IMR-90 (cell line): ENCODE measurements at regions not wholly inside any gene's neighbourhood (a gene's known extent, or its start where the extent isn't known, plus 50 kb on each side); places are given as distances from the start of the nearest gene placed in this dataset.

Experiments
- ATAC-seq: fragments of 200-7000 bp; cut with Tn5 transposase; 2 replicates; pipeline ENCODE4 v1.9.1; 2020; ENCODE audit warnings: low read depth, mild to moderate bottlenecking, moderate library complexity
- BruUV-seq: library from RNA; stranded (reverse); fragments of 400-500 nt; replicated peaks from 2 replicates; lab custom pipeline; 2021; lab: Mats Ljungman, UMichigan
- CTCF ChIA-PET: fragments of 300-600 bp; formaldehyde crosslinking; extraction: SDS; loops from one replicate; lab custom pipeline; 2021; ENCODE audit warnings: antibody characterized with exemption; lab: Yijun Ruan, JAX
- POLR2A ChIA-PET: fragments of 300-600 bp; sonication (Branson Sonifier 250); formaldehyde crosslinking; loops from one replicate; lab custom pipeline; 2022; ENCODE audit warnings: antibody characterized with exemption; ENCODE audit not compliant: unreplicated experiment; lab: Charles Lee
- DNase-seq: peaks from one replicate; pipeline ENCODE4 v3.0.0; 2013
- H2AFZ ChIP-seq: replicated peaks from 2 replicates; pipeline ENCODE3; 2013; ENCODE audit warnings: low read length, mild to moderate bottlenecking; ENCODE audit not compliant: poor library complexity
- H2AK5ac ChIP-seq: 2 replicates; pipeline ENCODE4 v1.6.1; 2013; ENCODE audit warnings: low read depth, low read length, inconsistent platforms
- H2AK9ac ChIP-seq: replicated peaks from 2 replicates; pipeline ENCODE3; 2013; ENCODE audit warnings: mild to moderate bottlenecking, low read depth, low read length, moderate library complexity; ENCODE audit not compliant: poor library complexity
- H2BK120ac ChIP-seq: 2 replicates; pipeline ENCODE4 v1.6.1; 2013; ENCODE audit warnings: low read depth, low read length, inconsistent platforms
- H2BK15ac ChIP-seq: 3 replicates; pipeline ENCODE4 v1.6.1; 2013; ENCODE audit warnings: low read depth, low read length, inconsistent platforms
- H2BK20ac ChIP-seq: 2 replicates; pipeline ENCODE4 v1.6.1; 2013; ENCODE audit warnings: low read depth, mild to moderate bottlenecking, inconsistent platforms, low read length, moderate library complexity
- H2BK5ac ChIP-seq: 2 replicates; pipeline ENCODE4 v1.6.1; 2013; ENCODE audit warnings: mild to moderate bottlenecking, low read depth, low read length, inconsistent platforms; ENCODE audit not compliant: poor library complexity, severe bottlenecking
- H3K14ac ChIP-seq: replicated peaks from 2 replicates; pipeline ENCODE4 v1.6.1; 2013; ENCODE audit warnings: low read depth, low read length, inconsistent platforms
- H3K18ac ChIP-seq: 2 replicates; pipeline ENCODE4 v1.6.1; 2013; ENCODE audit warnings: low read depth, low read length, control low read depth
- H3K23ac ChIP-seq: 2 replicates; pipeline ENCODE4 v1.6.1; 2013; ENCODE audit warnings: low read depth, low read length, inconsistent platforms
- H3K27ac ChIP-seq: 2 replicates; pipeline ENCODE4 v1.5.1; 2013; ENCODE audit warnings: mild to moderate bottlenecking, control low read depth, low read length; ENCODE audit not compliant: insufficient read depth
- H3K27me3 ChIP-seq: 2 replicates; pipeline ENCODE4 v1.6.1; 2013; ENCODE audit warnings: low read length; ENCODE audit not compliant: control insufficient read depth, insufficient read depth
- H3K36me3 ChIP-seq: 2 replicates; pipeline ENCODE4 v1.6.1; 2013; ENCODE audit warnings: low read length, mixed read lengths; ENCODE audit not compliant: control insufficient read depth, insufficient read depth
- H3K4ac ChIP-seq: 2 replicates; pipeline ENCODE4 v1.6.1; 2013; ENCODE audit warnings: low read depth, low read length, inconsistent platforms
- H3K4me1 ChIP-seq: 2 replicates; pipeline ENCODE4 v1.6.1; 2013; ENCODE audit warnings: low read length, mixed read lengths; ENCODE audit not compliant: control insufficient read depth, insufficient read depth
- H3K4me2 ChIP-seq: 2 replicates; pipeline ENCODE4 v1.6.1; 2013; ENCODE audit warnings: low read depth, mild to moderate bottlenecking, control low read depth, low read length, moderate library complexity
- H3K4me3 ChIP-seq: 2 replicates; pipeline ENCODE4 v1.5.1; 2013; ENCODE audit warnings: low read depth, mild to moderate bottlenecking, control low read depth, low read length, moderate library complexity; ENCODE audit not compliant: insufficient read depth
- H3K56ac ChIP-seq: 2 replicates; pipeline ENCODE4 v1.6.1; 2013; ENCODE audit warnings: low read length, inconsistent platforms; ENCODE audit not compliant: insufficient read depth; ENCODE audit errors: extremely low read depth
- H3K79me1 ChIP-seq, 2 experiments: 2 replicates each; pipeline ENCODE4 v1.6.1; 2013; ENCODE audit warnings: low read length in 2 of 2, inconsistent platforms in 1 of 2, low read depth in 1 of 2
- H3K9ac ChIP-seq: 2 replicates; pipeline ENCODE4 v1.6.1; 2013; ENCODE audit warnings: low read depth, low read length, control low read depth
- H3K9me1 ChIP-seq: 2 replicates; pipeline ENCODE4 v1.6.1; 2013; ENCODE audit warnings: low read length, inconsistent platforms; ENCODE audit not compliant: insufficient read depth
- H3K9me3 ChIP-seq: 2 replicates; pipeline ENCODE4 v1.6.1; 2013; ENCODE audit warnings: low read length; ENCODE audit not compliant: control insufficient read depth, insufficient read depth
- H4K20me1 ChIP-seq: 2 replicates; pipeline ENCODE4 v1.6.1; 2013; ENCODE audit warnings: low read length, inconsistent platforms; ENCODE audit not compliant: insufficient read depth
- H4K5ac ChIP-seq: 2 replicates; pipeline ENCODE4 v1.6.1; 2013; ENCODE audit warnings: mild to moderate bottlenecking, low read depth, low read length, control low read depth
- H4K8ac ChIP-seq, 2 experiments: 2 replicates each; pipeline ENCODE4 v1.6.1; 2013; ENCODE audit warnings: low read depth in 2 of 2, low read length in 2 of 2, control low read depth in 1 of 2, inconsistent platforms in 1 of 2
- H4K91ac ChIP-seq: 2 replicates; pipeline ENCODE4 v1.6.1; 2013; ENCODE audit warnings: low read depth, low read length, inconsistent platforms; ENCODE audit not compliant: insufficient read depth
- CEBPB ChIP-seq: IDR thresholded peaks from 2 replicates; pipeline ENCODE4 v1.6.1; 2012; ENCODE audit warnings: low read depth, low read length, improper control_type of control experiment
- FOS ChIP-seq: fragments of 150-350 bp; IDR thresholded peaks from 2 replicates; pipeline ENCODE4 v1.6.1; 2016; ENCODE audit warnings: low read depth, low read length
- MAFK ChIP-seq: IDR thresholded peaks from 2 replicates; pipeline ENCODE4 v1.6.1; 2012; ENCODE audit warnings: low read depth, low read length, improper control_type of control experiment
- NFE2L2 ChIP-seq: fragments of 150-350 bp; IDR thresholded peaks from 2 replicates; pipeline ENCODE4 v1.6.1; 2016; ENCODE audit warnings: low read depth, mild to moderate bottlenecking, low read length
- RAD21 ChIP-seq: IDR thresholded peaks from 2 replicates; pipeline ENCODE4 v1.6.1; 2012; ENCODE audit warnings: low read length, improper control_type of control experiment
- RCOR1 ChIP-seq: IDR thresholded peaks from 2 replicates; pipeline ENCODE4 v1.6.1; 2012; ENCODE audit warnings: mild to moderate bottlenecking, low read length, improper control_type of control experiment; ENCODE audit not compliant: insufficient replicate concordance
- WGBS, 2 experiments: methylation state at CpG; one replicate each; pipeline versions ENCODE4 v1.1.5 to v1.1.7; 2013; ENCODE audit warnings: missing lambda C conversion rate in 2 of 2; ENCODE audit not compliant: insufficient read length in 1 of 2; ENCODE audit errors: extremely low coverage in 2 of 2; 5-methylcytosine and 5-hydroxymethylcytosine counted together
- dilution Hi-C: fragments of 300-500 bp; cut with HindIII; formaldehyde crosslinking; loops from one replicate; pipeline ENCODE4 v1.14.3; 2018; ENCODE audit warnings: low sequenced_read_pairs; ENCODE audit not compliant: unreplicated experiment
- in situ Hi-C: fragments of 300-500 bp; cut with MboI; formaldehyde crosslinking; loops from 3 replicates; pipeline ENCODE4 v1.14.3; 2019; ENCODE audit warnings: low sequenced_read_pairs, inconsistent platforms, mixed read lengths
- intact Hi-C: fragments of 100-400 bp; cut with micrococcal nuclease; formaldehyde crosslinking; loops from 2 replicates; pipeline ENCODE4 v1.10.0; 2022
- TF ChIP-seq, protein P1 (sequence below): fragments of 150-350 bp; IDR thresholded peaks from 2 replicates; pipeline ENCODE4 v1.6.1; 2016; ENCODE audit warnings: low read depth, mild to moderate bottlenecking, low read length, moderate library complexity, borderline replicate concordance
- TF ChIP-seq, protein P2 (sequence below): fragments of 150-350 bp; IDR thresholded peaks from 2 replicates; pipeline ENCODE4 v1.6.1; 2017; ENCODE audit warnings: mild to moderate bottlenecking, antibody characterized with exemption, low read length, low read depth

DNA sequence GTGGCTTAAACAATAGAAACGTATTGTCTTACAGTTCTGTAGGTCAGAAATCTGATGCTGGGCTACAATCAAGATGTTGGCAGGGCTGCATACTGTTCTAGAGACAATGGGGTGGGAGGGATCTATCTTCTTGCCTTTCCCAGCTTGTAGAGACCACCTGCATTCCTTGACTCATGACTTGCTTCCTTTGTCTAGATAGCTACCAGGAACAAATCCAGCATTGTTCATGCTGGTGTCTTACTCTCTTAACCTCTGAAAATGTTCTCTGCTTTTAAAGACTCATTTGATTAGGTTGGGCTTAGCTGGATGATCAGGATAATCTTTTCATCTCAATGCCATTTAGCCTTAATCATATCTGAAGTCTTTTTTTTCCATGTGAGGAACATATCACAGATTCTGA, 169.0 kb downstream of the ZNF330 start:
- dilution Hi-C loops (no loop called here), in situ Hi-C loops (no loop called here), intact Hi-C loops (no loop called here)
- BruUV-seq: no TSS peak
- no peaks in the 10 kb centered on the region; the same call in 1 of the 2 replicates for H3K36me3 ChIP-seq
- peaks cover 2% of the 10 kb centered on the region; the same call in 1 of the 2 replicates for H3K4me1 ChIP-seq
- no peaks in the 10 kb centered on the region for H3K27me3 ChIP-seq
- TF ChIP-seq RAD21 (no peak), MAFK (no peak), NFE2L2 (no peak), FOS (no peak), CEBPB (no peak), RCOR1 (no peak)
- TF ChIP-seq, protein P1, sequence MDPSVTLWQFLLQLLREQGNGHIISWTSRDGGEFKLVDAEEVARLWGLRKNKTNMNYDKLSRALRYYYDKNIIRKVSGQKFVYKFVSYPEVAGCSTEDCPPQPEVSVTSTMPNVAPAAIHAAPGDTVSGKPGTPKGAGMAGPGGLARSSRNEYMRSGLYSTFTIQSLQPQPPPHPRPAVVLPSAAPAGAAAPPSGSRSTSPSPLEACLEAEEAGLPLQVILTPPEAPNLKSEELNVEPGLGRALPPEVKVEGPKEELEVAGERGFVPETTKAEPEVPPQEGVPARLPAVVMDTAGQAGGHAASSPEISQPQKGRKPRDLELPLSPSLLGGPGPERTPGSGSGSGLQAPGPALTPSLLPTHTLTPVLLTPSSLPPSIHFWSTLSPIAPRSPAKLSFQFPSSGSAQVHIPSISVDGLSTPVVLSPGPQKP: no peak
- TF ChIP-seq, protein P2, sequence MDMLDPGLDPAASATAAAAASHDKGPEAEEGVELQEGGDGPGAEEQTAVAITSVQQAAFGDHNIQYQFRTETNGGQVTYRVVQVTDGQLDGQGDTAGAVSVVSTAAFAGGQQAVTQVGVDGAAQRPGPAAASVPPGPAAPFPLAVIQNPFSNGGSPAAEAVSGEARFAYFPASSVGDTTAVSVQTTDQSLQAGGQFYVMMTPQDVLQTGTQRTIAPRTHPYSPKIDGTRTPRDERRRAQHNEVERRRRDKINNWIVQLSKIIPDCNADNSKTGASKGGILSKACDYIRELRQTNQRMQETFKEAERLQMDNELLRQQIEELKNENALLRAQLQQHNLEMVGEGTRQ: no peak
- H3K4ac ChIP-seq: no peak overlapping the region
- H3K9me1 ChIP-seq: no peaks in the 10 kb centered on the region
- no peak overlapping the region for H4K8ac ChIP-seq
- no peak overlapping the region for H2AK9ac ChIP-seq
- H2AK5ac ChIP-seq: no peak overlapping the region
- H2BK120ac ChIP-seq: no peak overlapping the region
- H4K5ac ChIP-seq: no peak overlapping the region
- no peaks in the 10 kb centered on the region for H3K79me1 ChIP-seq
- WGBS, 2 experiments: no CpG with 5 or more reads among the region's 1 CpG
- H3K4me3 ChIP-seq: no peak overlapping the region
- DNase-seq: peak; percentile 22
- H3K56ac ChIP-seq: no peak overlapping the region
- no peaks in the 10 kb centered on the region for H4K20me1 ChIP-seq
- no peak overlapping the region for H3K23ac ChIP-seq
- no peak overlapping the region for H2BK20ac ChIP-seq
- no peak overlapping the region for H2BK15ac ChIP-seq
- H3K14ac ChIP-seq: no peak overlapping the region
- POLR2A ChIA-PET: no interaction called here
- no peak overlapping the region for H3K4me2 ChIP-seq
- H3K18ac ChIP-seq: no peak overlapping the region; the same call in 1 of the 2 replicates
- H3K9me3 ChIP-seq: no peaks in the 10 kb centered on the region
- CTCF ChIA-PET: no interaction called here
- no peak overlapping the region for H3K9ac ChIP-seq
- H3K27ac ChIP-seq: no peak overlapping the region
- no peak overlapping the region for H4K91ac ChIP-seq
- no peak overlapping the region for H2BK5ac ChIP-seq
- ATAC-seq: no peak
- no peak overlapping the region for H2AFZ ChIP-seq
